GM12878 (cell line): ENCODE measurements at regions not wholly inside any gene's neighbourhood (a gene's known extent, or its start where the extent isn't known, plus 50 kb on each side); places are given as distances from the start of the nearest gene placed in this dataset.

ENCODE experiments used
- ATAC-seq: fragments of 200-7000 bp; cut with Tn5 transposase; 3 replicates; pipeline ENCODE4 v1.9.1; 2020; ENCODE audit warnings: mild to moderate bottlenecking, moderate library complexity
- BruUV-seq: library from RNA; stranded (reverse); fragments of 400-500 nt; replicated peaks from 2 replicates; lab custom pipeline; 2021; lab: Mats Ljungman, UMichigan
- CTCF ChIA-PET: fragments of 300-600 bp; sonication (Branson Sonifier 250); formaldehyde crosslinking; extraction: SDS; loops from one replicate; lab custom pipeline; 2021; ENCODE audit warnings: inconsistent platforms; lab: Yijun Ruan, JAX
- POLR2A ChIA-PET: fragments of 350-600 bp; formaldehyde crosslinking; extraction: SDS; loops from one replicate; lab custom pipeline; 2021; ENCODE audit warnings: inconsistent platforms; lab: Charles Lee
- RAD21 ChIA-PET: fragments of 300-600 bp; sonication (Branson Sonifier 250); formaldehyde crosslinking; loops from one replicate; lab custom pipeline; 2023; ENCODE audit warnings: antibody characterized with exemption; ENCODE audit not compliant: unreplicated experiment; lab: Charles Lee
- SMC1A ChIA-PET: fragments of 300-600 bp; sonication (Branson Sonifier 250); formaldehyde crosslinking; loops from one replicate; lab custom pipeline; 2023; ENCODE audit not compliant: unreplicated experiment, uncharacterized antibody; lab: Charles Lee
- DNase-seq: peaks from one replicate; pipeline ENCODE4 v3.0.0-alpha.2; 2011; ENCODE audit warnings: low read depth, low spot score
- FAIRE-seq: peaks from 3 replicates; lab custom pipeline; 2011; peaks lifted over from hg19 to GRCh38; lab: Jason Lieb, UNC
- H2AFZ ChIP-seq: 2 replicates; pipeline ENCODE4 v1.6.0; 2011; ENCODE audit warnings: low read depth, low read length, control low read depth; ENCODE audit not compliant: control insufficient read depth
- H3K27ac ChIP-seq: 2 replicates; pipeline ENCODE4 v1.5.1; 2011; ENCODE audit warnings: control low read depth; ENCODE audit not compliant: control insufficient read depth, insufficient read depth
- H3K27me3 ChIP-seq, 2 experiments: replicated peaks in 1 of 2; 2 replicates each; pipeline versions ENCODE4 v1.6.0 to v1.6.1; 2011; ENCODE audit warnings: low read length in 1 of 2; ENCODE audit not compliant: control insufficient read depth in 2 of 2, insufficient read depth in 2 of 2
- H3K36me3 ChIP-seq, 2 experiments: 2 replicates each; pipeline ENCODE4 v1.5.1; 2011; ENCODE audit warnings: low read length in 1 of 2; ENCODE audit not compliant: control insufficient read depth in 2 of 2, insufficient read depth in 2 of 2
- H3K4me1 ChIP-seq: 2 replicates; pipeline ENCODE4 v1.6.1; 2011; ENCODE audit warnings: mild to moderate bottlenecking, low read length, moderate library complexity, mixed read lengths; ENCODE audit not compliant: control insufficient read depth, insufficient read depth
- H3K4me2 ChIP-seq: 2 replicates; pipeline ENCODE4 v1.6.0; 2011; ENCODE audit warnings: control low read depth; ENCODE audit not compliant: control insufficient read depth, insufficient read depth
- H3K4me3 ChIP-seq: fragments of 200-600 bp; sonication (generic); 2 replicates; pipeline ENCODE4 v1.5.1; 2016
- H3K79me2 ChIP-seq: 2 replicates; pipeline ENCODE4 v1.6.0; 2011; ENCODE audit warnings: low read length; ENCODE audit not compliant: control insufficient read depth, insufficient read depth
- H3K9ac ChIP-seq: 2 replicates; pipeline ENCODE4 v1.8.0; 2011; ENCODE audit warnings: low read length, control low read depth, mixed read lengths; ENCODE audit not compliant: control insufficient read depth, insufficient read depth
- H3K9me3 ChIP-seq: replicated peaks from 3 replicates; pipeline ENCODE4 v1.5.1; 2011; ENCODE audit warnings: mild to moderate bottlenecking, low read length; ENCODE audit not compliant: control insufficient read depth, insufficient read depth
- H4K20me1 ChIP-seq: 2 replicates; pipeline ENCODE4 v1.6.0; 2011; ENCODE audit not compliant: control insufficient read depth, insufficient read depth
- ASH2L ChIP-seq: fragments of 300-600, 200-600 bp; sonication (generic); IDR thresholded peaks from 2 replicates; pipeline ENCODE4 v1.6.1; 2017; ENCODE audit warnings: low read depth, mild to moderate bottlenecking, borderline replicate concordance
- BCL3 ChIP-seq: IDR thresholded peaks from 2 replicates; pipeline ENCODE4 v1.6.1; 2011; ENCODE audit warnings: borderline replicate concordance, low read depth, mild to moderate bottlenecking, moderate library complexity, low read length; ENCODE audit not compliant: insufficient read depth, poor library complexity, severe bottlenecking
- BCLAF1 ChIP-seq: fragments of 450-650 bp; IDR thresholded peaks from 2 replicates; pipeline ENCODE4 v1.6.1; 2017; ENCODE audit warnings: antibody characterized with exemption, mild to moderate bottlenecking, moderate library complexity
- EGR1 ChIP-seq, 2 experiments: IDR thresholded peaks; 1 replicate in 1 of 2; 2 replicates in 1 of 2; pipeline ENCODE4 v1.6.1; 2011 to 2012; ENCODE audit warnings: low read depth in 2 of 2, low read length in 2 of 2, borderline replicate concordance in 1 of 2, mild to moderate bottlenecking in 1 of 2, moderate library complexity in 1 of 2
- EP300 ChIP-seq, 2 experiments: fragments of 150-350 bp in 1 of 2; IDR thresholded peaks; 2 replicates each; pipeline ENCODE4 v1.6.1; 2011 to 2012; ENCODE audit warnings: low read depth in 2 of 2, low read length in 2 of 2, borderline replicate concordance in 1 of 2, improper control_type of control experiment in 1 of 2, inconsistent platforms in 1 of 2; ENCODE audit not compliant: control insufficient read depth in 1 of 2
- ESRRA ChIP-seq: IDR thresholded peaks from 2 replicates; pipeline ENCODE4 v1.6.1; 2012; ENCODE audit warnings: mild to moderate bottlenecking, low read length, improper control_type of control experiment
- HCFC1 ChIP-seq: fragments of 150-350 bp; IDR thresholded peaks from 2 replicates; pipeline ENCODE4 v1.6.1; 2014; ENCODE audit warnings: low read length
- HSF1 ChIP-seq: fragments of 150-350 bp; IDR thresholded peaks from 2 replicates; pipeline ENCODE4 v1.6.1; 2014; ENCODE audit warnings: mild to moderate bottlenecking, low read depth, low read length
- IKZF1 ChIP-seq: fragments of 450-650 bp; conservative IDR thresholded peaks from 2 replicates; pipeline ENCODE4 v1.6.1; 2017; ENCODE audit warnings: antibody characterized with exemption, mild to moderate bottlenecking
- JUND ChIP-seq: IDR thresholded peaks from 2 replicates; pipeline ENCODE4 v1.6.1; 2012; ENCODE audit warnings: low read depth, mild to moderate bottlenecking, low read length, improper control_type of control experiment, moderate library complexity
- MLLT1 ChIP-seq: fragments of 450-650 bp; IDR thresholded peaks from 2 replicates; pipeline ENCODE4 v1.6.1; 2016; ENCODE audit warnings: mild to moderate bottlenecking
- MXI1 ChIP-seq: fragments of 150-350 bp; IDR thresholded peaks from 2 replicates; pipeline ENCODE4 v1.6.1; 2011; ENCODE audit warnings: low read depth, mild to moderate bottlenecking, inconsistent platforms, low read length, improper control_type of control experiment
- MYB ChIP-seq: fragments of 150-350 bp; IDR thresholded peaks from 2 replicates; pipeline ENCODE4 v1.6.1; 2014; ENCODE audit warnings: mild to moderate bottlenecking, low read depth, low read length, borderline replicate concordance
- NBN ChIP-seq: fragments of 450-650 bp; IDR thresholded peaks from 2 replicates; pipeline ENCODE4 v1.6.1; 2016
- NR2F1 ChIP-seq: fragments of 450-650 bp; conservative IDR thresholded peaks from 2 replicates; pipeline ENCODE4 v1.6.1; 2017; ENCODE audit warnings: mild to moderate bottlenecking
- RAD21 ChIP-seq: IDR thresholded peaks from 2 replicates; pipeline ENCODE4 v1.6.1; 2011; ENCODE audit warnings: mild to moderate bottlenecking, low read depth, low read length, moderate library complexity; ENCODE audit not compliant: insufficient read depth
- WGBS: methylation state at CpG from one replicate; pipeline ENCODE4 v1.1.6; 2016; ENCODE audit warnings: low lambda C conversion rate; ENCODE audit not compliant: insufficient replicate concordance, insufficient coverage; ENCODE audit errors: missing lambda C conversion rate; 5-methylcytosine and 5-hydroxymethylcytosine counted together
- in situ Hi-C: fragments of 300-500 bp; cut with MboI; formaldehyde crosslinking; loops from 9 replicates; pipeline ENCODE4 v1.14.3; 2018; ENCODE audit warnings: mixed read lengths
- intact Hi-C: fragments of 100-400 bp; cut with micrococcal nuclease; formaldehyde crosslinking; loops from one replicate; pipeline ENCODE4 v1.14.2; 2022; ENCODE audit not compliant: unreplicated experiment

GRCh38 chr11:25293166-25293565 is 796.3 kb downstream of the LUZP2 start:
- ATAC-seq (no peak), FAIRE-seq (peak; percentile 27), DNase-seq (no peak)
- Histone ChIP-seq H3K4me1 (no peaks in the 10 kb centered on the region), H4K20me1 (no peaks in the 10 kb centered on the region), H3K79me2 (no peaks in the 10 kb centered on the region), H3K9ac (no peak overlapping the region), H3K4me2 (no peak overlapping the region), H3K36me3 (no peaks in the 10 kb centered on the region), H3K27me3 (no peaks in the 10 kb centered on the region), H3K27ac (no peak overlapping the region), H3K9me3 (no peaks in the 10 kb centered on the region), H3K4me3 (no peak overlapping the region), H2AFZ (no peak overlapping the region)
- ChIA-PET CTCF (no interaction called here), SMC1A (no interaction called here), POLR2A (no interaction called here), RAD21 (no interaction called here)
- 81% methylated on average over 1 of the region's 1 CpG for WGBS
- BruUV-seq, result no TSS peak
- intact Hi-C loops, result no loop called here
- no peak for TF ChIP-seq BCLAF1
- TF ChIP-seq IKZF1, result no peak
- no peak for TF ChIP-seq EP300 (IDR thresholded peaks at IDR 0.05; ENCODE audit: borderline replicate concordance in 1 of 2, control insufficient read depth in 1 of 2, low read depth in 2 of 2, low read length in 2 of 2)
- no peak for TF ChIP-seq JUND
- no peak for TF ChIP-seq EGR1 (IDR thresholded peaks at IDR 0.05; ENCODE audit: borderline replicate concordance in 1 of 2, low read depth in 2 of 2, low read length in 2 of 2)
- TF ChIP-seq RAD21, result no peak
- TF ChIP-seq MXI1, result no peak
- no peak for TF ChIP-seq MYB
- no peak for TF ChIP-seq NBN
- TF ChIP-seq HSF1, result no peak
- no peak for TF ChIP-seq ASH2L
- TF ChIP-seq ESRRA, result no peak
- TF ChIP-seq BCL3, result no peak
- no peak for TF ChIP-seq NR2F1
- TF ChIP-seq HCFC1, result no peak
- TF ChIP-seq MLLT1, result no peak
- in situ Hi-C loops, result no loop called here
